ENCODE measurements at regions not wholly inside any gene's neighbourhood (a gene's known extent, or its start where the extent isn't known, plus 50 kb on each side); places are given as distances from the start of the nearest gene placed in this dataset.

DNA sequence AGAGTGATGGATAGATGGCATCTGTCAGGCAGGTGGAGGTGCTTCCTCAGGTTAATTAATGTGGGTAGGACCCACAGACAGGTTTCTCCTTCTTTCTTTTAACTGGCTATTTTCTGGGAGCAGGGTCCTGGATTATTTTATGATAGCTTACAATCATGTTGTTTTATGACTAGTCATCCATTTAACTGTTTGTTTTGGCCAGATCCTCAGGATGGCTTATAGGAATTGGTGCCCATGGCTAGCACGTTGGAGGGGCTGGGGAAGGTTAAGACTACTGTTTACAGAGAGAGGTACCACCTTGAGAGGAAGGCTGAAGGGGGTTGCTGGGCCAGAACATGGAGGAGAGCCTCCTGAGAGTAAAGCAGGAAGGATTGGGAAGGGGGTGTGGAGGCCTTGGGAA, 78.0 kb upstream of the MGAT5 start:
- H3K4me3 ChIP-seq (ENCODE audit: low read length): no peak overlapping the region
- no peaks in the 10 kb centered on the region for H3K36me3 ChIP-seq (ENCODE audit: insufficient read depth, low read length)
- H3K79me2 ChIP-seq (replicated peaks; ENCODE audit: insufficient read depth, low read length): peaks cover 14% of the 10 kb centered on the region
- no peaks in the 10 kb centered on the region for H3K9me2 ChIP-seq (ENCODE audit: insufficient read depth, low read length)
- no peak overlapping the region for H3K9ac ChIP-seq (ENCODE audit: low read length)
- H3K27me3 ChIP-seq (ENCODE audit: insufficient read depth, low read depth, low read length): no peaks in the 10 kb centered on the region
- TF ChIP-seq RAD21 (conservative IDR thresholded peaks at IDR 0.05) (no peak), REST (IDR thresholded peaks at IDR 0.05; ENCODE audit: borderline replicate concordance) (no peak), TAF1 (IDR thresholded peaks at IDR 0.05; ENCODE audit: low read depth) (no peak), EZH2 (IDR thresholded peaks at IDR 0.05; ENCODE audit: borderline replicate concordance, insufficient read depth, low read length, poor library complexity, severe bottlenecking) (no peak), MXI1 (conservative IDR thresholded peaks at IDR 0.05; ENCODE audit: poor library complexity, severe bottlenecking) (no peak), EP300 (conservative IDR thresholded peaks at IDR 0.05; ENCODE audit: poor library complexity, severe bottlenecking) (no peak), SMC3 (conservative IDR thresholded peaks at IDR 0.05; ENCODE audit: poor library complexity) (no peak)
- H3K4me2 ChIP-seq (ENCODE audit: low read length): no peak overlapping the region
- no peaks in the 10 kb centered on the region for H3F3A ChIP-seq (ENCODE audit: insufficient read depth, low read length, poor library complexity, severe bottlenecking)
- H2AFZ ChIP-seq (ENCODE audit: low read depth, low read length): no peak overlapping the region
- H3K9me3 ChIP-seq (ENCODE audit: low read length): no peaks in the 10 kb centered on the region
- H4K20me1 ChIP-seq (ENCODE audit: insufficient read depth): no peaks in the 10 kb centered on the region
- H3K27ac ChIP-seq (ENCODE audit: low read length): no peak overlapping the region

- Histone ChIP-seq H3F3A (ENCODE audit: insufficient read depth, low read length, poor library complexity, severe bottlenecking) (no peaks in the 10 kb centered on the region), H3K36me3 (ENCODE audit: insufficient read depth, low read length) (no peaks in the 10 kb centered on the region), H4K20me1 (ENCODE audit: insufficient read depth) (no peaks in the 10 kb centered on the region), H3K27ac (ENCODE audit: low read length) (no peak overlapping the region), H3K9me3 (ENCODE audit: low read length) (no peaks in the 10 kb centered on the region), H2AFZ (ENCODE audit: low read depth, low read length) (no peak overlapping the region), H3K4me3 (ENCODE audit: low read length) (no peak overlapping the region), H3K4me2 (ENCODE audit: low read length) (no peak overlapping the region), H3K27me3 (ENCODE audit: insufficient read depth, low read depth, low read length) (no peaks in the 10 kb centered on the region), H3K9me2 (ENCODE audit: insufficient read depth, low read length) (no peaks in the 10 kb centered on the region), H3K79me2 (replicated peaks; ENCODE audit: insufficient read depth, low read length) (peaks cover 14% of the 10 kb centered on the region), H3K9ac (ENCODE audit: low read length) (no peak overlapping the region)
- TF ChIP-seq TAF1 (IDR thresholded peaks at IDR 0.05; ENCODE audit: low read depth) (no peak), SMC3 (conservative IDR thresholded peaks at IDR 0.05; ENCODE audit: poor library complexity) (no peak), REST (IDR thresholded peaks at IDR 0.05; ENCODE audit: borderline replicate concordance) (no peak), MXI1 (conservative IDR thresholded peaks at IDR 0.05; ENCODE audit: poor library complexity, severe bottlenecking) (no peak)
These were observed 76.4 kb upstream of the MGAT5 start for GRCh38 chr2:134177351-134177931.
